ENCODE measurements at regions not wholly inside any gene's neighbourhood (a gene's known extent, or its start where the extent isn't known, plus 50 kb on each side); places are given as distances from the start of the nearest gene placed in this dataset.

DNA sequence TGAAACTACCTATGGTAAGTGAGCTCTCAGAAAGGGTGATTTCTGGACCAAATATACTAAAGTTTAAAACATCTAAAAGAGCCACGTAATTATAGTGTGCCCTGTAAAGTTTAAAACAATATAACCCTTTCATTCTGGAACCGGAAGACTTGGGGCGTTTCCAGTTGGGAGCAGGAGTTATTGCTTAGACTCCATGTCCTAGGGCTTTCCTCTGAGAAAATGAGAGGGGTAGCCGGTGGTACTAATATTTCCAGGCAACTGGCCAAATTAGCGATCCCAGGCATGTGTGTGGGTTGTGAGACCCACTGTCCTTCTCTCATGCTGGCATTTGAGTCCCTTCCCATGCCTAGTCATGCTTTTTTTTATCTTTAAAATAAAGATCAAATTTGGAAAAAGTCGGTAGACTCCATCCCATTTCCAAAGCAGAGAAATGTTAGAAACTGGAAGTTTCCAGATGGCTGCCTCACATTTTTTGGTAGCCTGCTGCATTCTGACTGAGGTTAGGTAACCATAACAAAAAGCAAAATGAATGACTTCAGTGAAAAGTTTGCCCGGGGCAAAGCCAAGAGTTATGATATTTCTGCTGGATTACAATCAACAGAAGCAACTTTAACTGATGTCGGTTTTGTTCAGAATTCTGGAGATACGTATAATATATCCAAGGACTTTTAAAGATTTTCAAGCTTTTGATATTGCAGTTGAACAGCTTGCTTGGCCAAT, 227.4 kb downstream of the SS18 start:
- TF ChIP-seq CTCF (IDR thresholded peaks at IDR 0.05; ENCODE audit: borderline replicate concordance, extremely low read depth, low read length, poor library complexity, severe bottlenecking), result no peak
- no peak for TF ChIP-seq EZH2 (IDR thresholded peaks at IDR 0.05; ENCODE audit: borderline replicate concordance, low read depth, low read length, severe bottlenecking)
